ENCODE measurements at regions not wholly inside any gene's neighbourhood (a gene's known extent, or its start where the extent isn't known, plus 50 kb on each side); places are given as distances from the start of the nearest gene placed in this dataset.
"Not testable (repeated sequence)": the region's sequence is repeated elsewhere in the genome, so short reads cannot be mapped to it uniquely, and the experiment has no call there.

- no peak for DNase-seq
These were observed 1107.2 kb upstream of the CELF2 start for GRCh38 chr10:9910446-9910845.

- no peak for DNase-seq
These were observed 1106.2 kb upstream of the CELF2 start for GRCh38 chr10:9911488-9911887.

- no peak for DNase-seq
These were observed 1103.7 kb upstream of the CELF2 start for GRCh38 chr10:9913876-9914514.

GRCh38 chr10:9921544-9921943, 1096.1 kb upstream of the CELF2 start:
- DNase-seq, result no peak

GRCh38 chr10:9922126-9922870, 1095.4 kb upstream of the CELF2 start:
- DNase-seq, result no peak

GRCh38 chr10:9926003-9926402, 1091.7 kb upstream of the CELF2 start:
- no peak for DNase-seq

- no peak for DNase-seq
These were observed 1090.8 kb upstream of the CELF2 start for GRCh38 chr10:9926881-9927280.

GRCh38 chr10:9939716-9940115, 1078.0 kb upstream of the CELF2 start:
- no peak for DNase-seq

GRCh38 chr10:9944690-9945089, 1073.0 kb upstream of the CELF2 start:
- DNase-seq, result no peak

GRCh38 chr10:9950070-9950469, 1067.6 kb upstream of the CELF2 start:
- no peak for DNase-seq

GRCh38 chr10:9951481-9952257, 1066.0 kb upstream of the CELF2 start:
- DNase-seq, result no peak

- DNase-seq, result no peak
These were observed 1060.3 kb upstream of the CELF2 start for GRCh38 chr10:9957351-9957750.

- not testable (repeated sequence) for DNase-seq
These were observed 1059.8 kb upstream of the CELF2 start for GRCh38 chr10:9957876-9958275.

GRCh38 chr10:9965341-9965740, 1052.3 kb upstream of the CELF2 start:
- DNase-seq, result no peak

- DNase-seq, result no peak
These were observed 1030.9 kb upstream of the CELF2 start for GRCh38 chr10:9986786-9987185.

- DNase-seq, result no peak
These were observed 1030.5 kb upstream of the CELF2 start for GRCh38 chr10:9987197-9987596.

- no peak for DNase-seq
These were observed 1025.0 kb upstream of the CELF2 start for GRCh38 chr10:9992661-9993060.

GRCh38 chr10:9994131-9994530, 1023.5 kb upstream of the CELF2 start:
- no peak for DNase-seq

- no peak for DNase-seq
These were observed 1018.0 kb upstream of the CELF2 start for GRCh38 chr10:9999627-10000026.

- DNase-seq, result peak; percentile 49
These were observed 1009.7 kb upstream of the CELF2 start for GRCh38 chr10:10007957-10008356.

GRCh38 chr10:10010397-10010796, 1007.3 kb upstream of the CELF2 start:
- DNase-seq, result no peak

- no peak for DNase-seq
These were observed 1002.8 kb upstream of the CELF2 start for GRCh38 chr10:10014846-10015245.

- DNase-seq, result no peak
These were observed 1000.0 kb upstream of the CELF2 start for GRCh38 chr10:10017716-10018115.

- peak; percentile 43 for DNase-seq
These were observed 996.7 kb upstream of the CELF2 start for GRCh38 chr10:10020945-10021344.

Measured in NCI-H774 (cell line).